ENCODE measurements at regions not wholly inside any gene's neighbourhood (a gene's known extent, or its start where the extent isn't known, plus 50 kb on each side); places are given as distances from the start of the nearest gene placed in this dataset.

DNA sequence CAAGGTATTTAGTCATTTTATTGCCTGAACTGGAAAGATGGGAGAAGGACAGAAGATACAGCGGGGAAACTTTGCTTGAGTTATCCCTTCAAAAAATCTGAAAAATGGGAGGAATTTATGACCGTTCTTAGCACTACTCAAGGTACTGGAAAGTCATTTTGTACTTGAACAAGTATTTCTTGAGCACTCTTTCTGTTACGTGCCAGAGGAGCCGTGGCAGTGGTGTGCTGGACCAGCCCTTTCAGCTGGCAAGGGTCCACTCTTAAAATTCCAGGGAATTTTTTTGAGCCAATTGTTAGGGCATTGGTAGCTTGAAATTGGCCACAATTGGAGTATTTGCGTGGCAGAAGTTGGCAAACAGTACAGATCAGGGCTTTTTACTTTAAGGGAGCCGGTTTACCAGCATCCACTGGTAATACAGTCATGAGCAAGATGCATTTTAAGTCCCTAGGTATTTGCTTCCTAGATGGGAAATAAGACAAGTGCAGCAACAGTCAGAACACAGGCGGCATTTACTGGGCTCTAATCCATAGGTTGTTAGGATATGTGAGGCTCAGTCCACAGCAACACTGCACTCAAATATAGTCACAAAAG, 145.9 kb upstream of the ST8SIA2 start (continued):
- TF ChIP-seq JUNB (IDR thresholded peaks at IDR 0.05; ENCODE audit: unreplicated experiment) (no peak), STAT1 (IDR thresholded peaks at IDR 0.05; ENCODE audit: unreplicated experiment) (no peak), ZNF331 (CRISPR knock-in tag; IDR thresholded peaks at IDR 0.05; ENCODE audit: low read depth) (no peak)
- TF ChIP-seq, protein P1, sequence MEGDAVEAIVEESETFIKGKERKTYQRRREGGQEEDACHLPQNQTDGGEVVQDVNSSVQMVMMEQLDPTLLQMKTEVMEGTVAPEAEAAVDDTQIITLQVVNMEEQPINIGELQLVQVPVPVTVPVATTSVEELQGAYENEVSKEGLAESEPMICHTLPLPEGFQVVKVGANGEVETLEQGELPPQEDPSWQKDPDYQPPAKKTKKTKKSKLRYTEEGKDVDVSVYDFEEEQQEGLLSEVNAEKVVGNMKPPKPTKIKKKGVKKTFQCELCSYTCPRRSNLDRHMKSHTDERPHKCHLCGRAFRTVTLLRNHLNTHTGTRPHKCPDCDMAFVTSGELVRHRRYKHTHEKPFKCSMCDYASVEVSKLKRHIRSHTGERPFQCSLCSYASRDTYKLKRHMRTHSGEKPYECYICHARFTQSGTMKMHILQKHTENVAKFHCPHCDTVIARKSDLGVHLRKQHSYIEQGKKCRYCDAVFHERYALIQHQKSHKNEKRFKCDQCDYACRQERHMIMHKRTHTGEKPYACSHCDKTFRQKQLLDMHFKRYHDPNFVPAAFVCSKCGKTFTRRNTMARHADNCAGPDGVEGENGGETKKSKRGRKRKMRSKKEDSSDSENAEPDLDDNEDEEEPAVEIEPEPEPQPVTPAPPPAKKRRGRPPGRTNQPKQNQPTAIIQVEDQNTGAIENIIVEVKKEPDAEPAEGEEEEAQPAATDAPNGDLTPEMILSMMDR (conservative IDR thresholded peaks at IDR 0.05; ENCODE audit: low read depth in 2 of 2) = no peak
- TF ChIP-seq, protein P2, sequence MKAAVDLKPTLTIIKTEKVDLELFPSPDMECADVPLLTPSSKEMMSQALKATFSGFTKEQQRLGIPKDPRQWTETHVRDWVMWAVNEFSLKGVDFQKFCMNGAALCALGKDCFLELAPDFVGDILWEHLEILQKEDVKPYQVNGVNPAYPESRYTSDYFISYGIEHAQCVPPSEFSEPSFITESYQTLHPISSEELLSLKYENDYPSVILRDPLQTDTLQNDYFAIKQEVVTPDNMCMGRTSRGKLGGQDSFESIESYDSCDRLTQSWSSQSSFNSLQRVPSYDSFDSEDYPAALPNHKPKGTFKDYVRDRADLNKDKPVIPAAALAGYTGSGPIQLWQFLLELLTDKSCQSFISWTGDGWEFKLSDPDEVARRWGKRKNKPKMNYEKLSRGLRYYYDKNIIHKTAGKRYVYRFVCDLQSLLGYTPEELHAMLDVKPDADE (IDR thresholded peaks at IDR 0.05) = no peak

DNA sequence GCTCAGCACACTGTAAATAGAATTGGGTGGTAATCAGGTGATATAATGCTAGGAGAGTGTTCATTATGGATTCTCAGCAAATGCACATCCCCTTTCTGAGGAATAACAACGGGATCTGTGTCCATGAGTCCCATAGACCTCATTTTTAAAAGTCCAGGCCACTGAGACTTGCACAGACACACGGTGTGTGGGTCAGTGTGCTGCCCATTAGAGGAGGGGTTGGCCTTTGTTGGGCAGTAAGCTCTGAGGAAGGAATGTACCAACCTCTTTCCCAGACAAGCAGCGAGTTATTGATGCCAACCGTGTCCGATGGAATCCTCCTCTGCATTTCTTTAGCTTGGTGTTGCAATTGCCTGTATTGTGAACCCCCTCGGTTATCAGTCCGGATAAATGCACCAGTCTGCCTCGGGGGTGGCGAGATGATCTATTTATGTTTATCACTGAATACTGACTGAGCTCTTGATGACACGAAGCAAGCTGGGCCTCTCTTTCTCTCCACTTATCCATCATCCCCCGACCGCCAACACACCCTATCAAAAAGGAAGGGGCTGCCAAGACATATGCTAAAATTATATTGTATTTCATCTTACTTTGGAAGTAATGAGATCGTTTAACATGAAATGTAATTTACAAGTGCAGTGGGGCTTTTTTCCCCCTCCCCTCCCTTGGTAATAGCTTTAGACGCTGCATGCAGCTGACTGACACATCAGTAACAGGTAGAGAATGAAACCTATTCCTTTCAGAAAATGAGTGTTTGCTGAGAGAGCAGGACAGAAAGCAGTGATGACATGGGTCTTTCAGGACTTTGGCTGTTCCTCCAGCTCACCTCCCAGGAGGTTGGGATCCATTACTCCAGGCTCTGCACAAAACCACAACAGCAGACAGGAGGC, 126.6 kb upstream of the ST8SIA2 start:
- DNase-seq (ENCODE audit: low spot score) = no peak
- no peak for ATAC-seq
- Histone ChIP-seq H3F3A (replicated peaks; ENCODE audit: low read depth) (no peaks in the 10 kb centered on the region), H3K4me2 (no peak overlapping the region), H3K27ac (ENCODE audit: low read depth) (no peak overlapping the region), H3K4me3 (no peak overlapping the region), H4K20me1 (replicated peaks; ENCODE audit: insufficient read depth) (no peaks in the 10 kb centered on the region), H3K79me2 (replicated peaks; ENCODE audit: insufficient read depth) (no peaks in the 10 kb centered on the region), H3K9me2 (ENCODE audit: insufficient read depth) (no peaks in the 10 kb centered on the region), H2AFZ (no peak overlapping the region), H3K36me3 (ENCODE audit: insufficient read depth) (no peaks in the 10 kb centered on the region), H3K27me3 (ENCODE audit: insufficient read depth) (no peaks in the 10 kb centered on the region), H3K4me1 (ENCODE audit: insufficient read depth) (peaks cover 8% of the 10 kb centered on the region; the same call in 1 of the 2 replicates)
- no peaks in the 10 kb centered on the region for H3K27me3 Mint-ChIP-seq (ENCODE audit: insufficient read depth, low read depth, poor library complexity)
- H3K36me3 Mint-ChIP-seq (ENCODE audit: low read depth) = no peaks in the 10 kb centered on the region
- H3K27ac Mint-ChIP-seq = no peak overlapping the region
- H3K9me3 Mint-ChIP-seq = no peaks in the 10 kb centered on the region
- H3K4me3 Mint-ChIP-seq = no peak overlapping the region
- H3K4me1 Mint-ChIP-seq = peaks cover 28% of the 10 kb centered on the region; the same call in 2 of the 3 replicates
- TF ChIP-seq, protein P1 (conservative IDR thresholded peaks at IDR 0.05; ENCODE audit: low read depth in 2 of 2) = no peak
- no peak for TF ChIP-seq EZH2phosphoT487 (IDR thresholded peaks at IDR 0.05; ENCODE audit: unreplicated experiment)
- TF ChIP-seq CREB1 (CRISPR knock-in tag; IDR thresholded peaks at IDR 0.05; ENCODE audit: low read depth) = no peak

Data from GM23338 (cell line).